D721Med (cell line): ENCODE measurements at regions not wholly inside any gene's neighbourhood (a gene's known extent, or its start where the extent isn't known, plus 50 kb on each side); places are given as distances from the start of the nearest gene placed in this dataset.

Experiments used
- DNase-seq: peaks from one replicate; pipeline ENCODE4 v3.0.0; 2011; ENCODE audit warnings: low spot score; ENCODE audit not compliant: insufficient read length
- FAIRE-seq: peaks from 2 replicates; lab custom pipeline; 2011; peaks lifted over from hg19 to GRCh38; lab: Jason Lieb, UNC
- CTCF ChIP-seq: IDR thresholded peaks from 2 replicates; pipeline ENCODE4 v1.5.1; 2012; ENCODE audit warnings: mild to moderate bottlenecking, control low read depth; ENCODE audit not compliant: insufficient read depth; ENCODE audit errors: missing control alignments

- no peak for TF ChIP-seq CTCF
- DNase-seq, result no peak
- FAIRE-seq, result no peak
These were observed 147.1 kb downstream of the IRX1 start for GRCh38 chr5:3742750-3743149.

DNA sequence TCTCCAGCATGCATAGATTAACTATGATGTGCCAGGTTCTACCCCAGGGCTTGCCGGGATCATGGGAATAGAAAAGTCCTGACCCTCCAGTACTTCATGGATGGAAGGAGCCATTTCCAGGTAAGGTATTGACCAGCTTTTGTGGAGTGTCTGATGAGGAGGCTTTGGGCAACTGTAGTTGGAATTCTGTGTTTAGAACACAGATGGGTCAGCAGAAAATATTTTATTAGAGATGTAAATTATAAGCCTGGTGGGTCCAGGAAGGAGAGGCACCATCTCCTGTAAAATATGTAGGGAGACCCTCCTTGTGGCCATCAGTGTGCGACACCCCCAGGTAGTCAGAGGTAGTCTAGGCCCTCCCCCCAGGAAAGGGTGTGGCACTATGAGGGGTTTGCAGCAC, 156.2 kb downstream of the IRX1 start:
- DNase-seq (no peak), FAIRE-seq (no peak)
- no peak for TF ChIP-seq CTCF

- FAIRE-seq (no peak), DNase-seq (no peak)
- no peak for TF ChIP-seq CTCF
These were observed 182.4 kb downstream of the IRX1 start for GRCh38 chr5:3778000-3778550.

- TF ChIP-seq CTCF, result no peak
- no peak for FAIRE-seq
- DNase-seq, result no peak
These were observed 183.3 kb downstream of the IRX1 start for GRCh38 chr5:3778945-3779344.

DNA sequence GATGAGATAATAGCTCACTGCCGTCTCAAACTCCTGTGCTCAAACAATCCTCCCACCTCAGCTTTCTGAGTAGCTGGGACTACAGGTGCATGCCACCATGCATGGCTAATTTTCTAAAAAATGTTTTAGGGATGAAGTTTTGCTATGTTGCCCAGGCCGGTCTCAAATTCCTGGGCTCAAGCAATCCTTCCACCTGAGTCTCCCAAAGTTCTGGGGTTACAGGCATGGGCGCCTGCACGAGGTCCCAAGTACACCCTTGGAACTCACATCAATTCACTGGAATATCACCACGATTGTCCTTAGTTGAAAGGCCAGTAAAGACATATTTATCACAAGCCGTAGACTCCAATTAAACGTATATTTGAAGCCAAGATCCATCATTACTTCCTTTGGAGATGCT, 184.6 kb downstream of the IRX1 start:
- no peak for FAIRE-seq
- TF ChIP-seq CTCF, result no peak
- no peak for DNase-seq

DNA sequence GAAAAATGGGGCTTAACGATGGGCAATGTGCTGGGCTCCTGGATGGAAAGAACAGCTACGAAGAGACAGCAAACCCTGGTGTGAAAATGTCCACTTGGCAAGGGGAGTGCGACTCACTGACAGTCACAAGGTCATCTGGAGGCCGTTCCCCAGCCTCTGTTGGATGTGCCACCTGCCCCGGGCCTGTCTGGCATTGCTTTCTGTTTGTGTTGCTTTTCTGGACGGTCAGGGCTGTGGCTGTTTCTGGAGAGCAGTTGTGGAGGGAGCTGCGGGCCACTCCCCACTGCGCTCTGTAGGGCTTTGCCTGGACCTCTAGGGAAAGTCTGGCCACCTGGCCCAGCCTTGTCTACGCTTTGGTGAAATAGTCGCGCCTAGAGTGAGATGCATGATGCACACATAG, 185.3 kb downstream of the IRX1 start:
- no peak for TF ChIP-seq CTCF
- DNase-seq, result no peak
- FAIRE-seq, result no peak

DNA sequence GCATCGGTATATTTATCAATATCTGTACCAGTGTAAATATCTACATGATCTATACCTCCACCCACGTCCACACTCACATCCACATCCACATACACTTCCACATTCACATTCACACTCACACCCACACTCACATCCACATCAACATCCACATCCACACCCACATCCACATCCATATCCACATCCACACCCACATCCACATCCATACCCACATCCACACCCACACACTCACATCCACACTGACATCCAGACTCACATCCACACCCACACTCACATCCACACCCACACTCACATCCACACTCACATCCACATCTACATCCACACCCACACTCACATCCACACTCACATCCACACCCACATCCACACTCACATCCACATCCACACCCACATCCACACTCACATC, 189.2 kb downstream of the IRX1 start:
- DNase-seq (no peak), FAIRE-seq (no peak)
- TF ChIP-seq CTCF, result no peak
